Naive B cell (primary cell): ENCODE measurements at regions not wholly inside any gene's neighbourhood (a gene's known extent, or its start where the extent isn't known, plus 50 kb on each side); places are given as distances from the start of the nearest gene placed in this dataset.

Experiments used
- ATAC-seq, 2 donors: fragments of 150-1000 bp; cut with Tn5 transposase; 2 replicates each; pipeline ENCODE4 v1.10.0; 2021; ENCODE audit warnings: low read depth in 2 of 2, mild to moderate bottlenecking in 2 of 2, moderate library complexity in 2 of 2
- DNase-seq: peaks from one replicate; pipeline ENCODE4 v3.0.0; 2022
- H3K27ac Mint-ChIP-seq, 6 donors: one replicate each; pipeline ENCODE4 v1.8.0; 2020 to 2022; ENCODE audit warnings: mild to moderate bottlenecking in 6 of 6, mixed read lengths in 6 of 6, moderate library complexity in 5 of 6, inconsistent platforms in 2 of 6
- H3K27me3 Mint-ChIP-seq, 3 donors: one replicate each; pipeline ENCODE4 v1.8.0; 2021 to 2022; ENCODE audit warnings: mixed read lengths in 3 of 3, mild to moderate bottlenecking in 1 of 3
- H3K36me3 Mint-ChIP-seq, 2 donors: one replicate each; pipeline ENCODE4 v1.8.0; 2020 to 2022; ENCODE audit warnings: mixed read lengths in 2 of 2, inconsistent platforms in 1 of 2, mild to moderate bottlenecking in 1 of 2
- H3K4me1 Mint-ChIP-seq, 3 donors: one replicate each; pipeline ENCODE4 v1.8.0; 2020 to 2022; ENCODE audit warnings: mixed read lengths in 3 of 3, inconsistent platforms in 1 of 3, mild to moderate bottlenecking in 1 of 3, moderate library complexity in 1 of 3
- H3K4me3 Mint-ChIP-seq, 8 donors: one replicate each; pipeline ENCODE4 v1.8.0; 2020 to 2022; ENCODE audit warnings: mild to moderate bottlenecking in 8 of 8, mixed read lengths in 8 of 8, moderate library complexity in 8 of 8, inconsistent platforms in 2 of 8
- H3K9me3 Mint-ChIP-seq, 7 donors: one replicate each; pipeline ENCODE4 v1.8.0; 2020 to 2022; ENCODE audit warnings: mixed read lengths in 7 of 7, mild to moderate bottlenecking in 5 of 7, inconsistent platforms in 2 of 7, moderate library complexity in 1 of 7

- Mint-ChIP-seq H3K27me3 (peaks cover 0 to 10% (median 8%) of the 10 kb centered on the region in 3 donors), H3K36me3 (no peaks in the 10 kb centered on the region), H3K4me3 (no peak overlapping the region), H3K4me1 (no peaks in the 10 kb centered on the region), H3K27ac (peak overlapping the region in 1 of 6 donors; percentile 64), H3K9me3 (no peaks in the 10 kb centered on the region)
- no peak for ATAC-seq
- DNase-seq, result no peak
These were observed 84.9 kb upstream of the POU1F1 start for GRCh38 chr3:87361271-87361670.

GRCh38 chr3:87359826-87360225 lies 83.4 kb upstream of the POU1F1 start:
- peaks cover under 1 to 10% (median 6%) of the 10 kb centered on the region in 3 donors for H3K27me3 Mint-ChIP-seq
- no peaks in the 10 kb centered on the region for H3K36me3 Mint-ChIP-seq
- ATAC-seq (no peak), DNase-seq (no peak)
- H3K4me3 Mint-ChIP-seq, result no peak overlapping the region
- peaks cover 0 to 7% (median 0%) of the 10 kb centered on the region in 7 donors for H3K9me3 Mint-ChIP-seq
- H3K27ac Mint-ChIP-seq, result peak overlapping the region in 1 of 6 donors; percentile 53
- H3K4me1 Mint-ChIP-seq, result no peaks in the 10 kb centered on the region

- DNase-seq (no peak), ATAC-seq (no peak)
- no peak overlapping the region for H3K4me3 Mint-ChIP-seq
- H3K4me1 Mint-ChIP-seq, result no peaks in the 10 kb centered on the region
- peaks cover 6 to 10% (median 7%) of the 10 kb centered on the region in 3 donors for H3K27me3 Mint-ChIP-seq
- no peaks in the 10 kb centered on the region for H3K36me3 Mint-ChIP-seq
- no peak overlapping the region for H3K27ac Mint-ChIP-seq
- H3K9me3 Mint-ChIP-seq, result peaks cover 0 to 7% (median 0%) of the 10 kb centered on the region in 7 donors
These were observed 82.6 kb upstream of the POU1F1 start for GRCh38 chr3:87359025-87359424.

GRCh38 chr3:87358066-87358465 lies 81.7 kb upstream of the POU1F1 start:
- Mint-ChIP-seq H3K9me3 (peaks cover 0 to 7% (median 0%) of the 10 kb centered on the region in 7 donors), H3K36me3 (no peaks in the 10 kb centered on the region), H3K27ac (no peak overlapping the region), H3K4me3 (no peak overlapping the region), H3K4me1 (no peaks in the 10 kb centered on the region), H3K27me3 (peaks cover 4 to 11% (median 6%) of the 10 kb centered on the region in 3 donors)
- ATAC-seq (no peak), DNase-seq (no peak)

GRCh38 chr3:87354398-87354797 lies 78.0 kb upstream of the POU1F1 start:
- DNase-seq (no peak), ATAC-seq (no peak)
- Mint-ChIP-seq H3K27me3 (peaks cover 0 to 15% (median 6%) of the 10 kb centered on the region in 3 donors), H3K27ac (peak overlapping the region in 1 of 6 donors; percentile 46), H3K4me1 (no peaks in the 10 kb centered on the region), H3K36me3 (no peaks in the 10 kb centered on the region), H3K9me3 (peaks cover 0 to 7% (median 0%) of the 10 kb centered on the region in 7 donors), H3K4me3 (no peak overlapping the region)

- ATAC-seq, result no peak
- Mint-ChIP-seq H3K9me3 (peaks cover 0 to 7% (median 0%) of the 10 kb centered on the region in 7 donors), H3K36me3 (no peaks in the 10 kb centered on the region), H3K27ac (no peak overlapping the region), H3K4me3 (no peak overlapping the region), H3K27me3 (peaks cover 6 to 15% (median 9%) of the 10 kb centered on the region in 3 donors), H3K4me1 (no peaks in the 10 kb centered on the region)
- no peak for DNase-seq
These were observed 75.6 kb upstream of the POU1F1 start for GRCh38 chr3:87351937-87352336.

GRCh38 chr3:87350367-87351199 lies 74.2 kb upstream of the POU1F1 start:
- Mint-ChIP-seq H3K27ac (no peak overlapping the region), H3K9me3 (peaks cover 0 to 2% (median 0%) of the 10 kb centered on the region in 7 donors), H3K36me3 (no peaks in the 10 kb centered on the region), H3K4me1 (no peaks in the 10 kb centered on the region), H3K27me3 (peaks cover 6 to 15% (median 9%) of the 10 kb centered on the region in 3 donors), H3K4me3 (no peak overlapping the region)
- peak; percentile 82 to 88 for ATAC-seq
- peak; percentile 39 for DNase-seq

- Mint-ChIP-seq H3K4me1 (no peaks in the 10 kb centered on the region), H3K9me3 (peaks cover 0 to 3% (median 0%) of the 10 kb centered on the region in 7 donors), H3K4me3 (no peak overlapping the region), H3K36me3 (no peaks in the 10 kb centered on the region), H3K27me3 (peaks cover 6 to 21% (median 15%) of the 10 kb centered on the region in 3 donors), H3K27ac (no peak overlapping the region)
- no peak for ATAC-seq
- DNase-seq, result no peak
These were observed 73.4 kb upstream of the POU1F1 start for GRCh38 chr3:87349833-87350232.

GRCh38 chr3:87336761-87337160 lies 60.4 kb upstream of the POU1F1 start:
- DNase-seq (no peak), ATAC-seq (no peak)
- Mint-ChIP-seq H3K4me1 (no peaks in the 10 kb centered on the region), H3K9me3 (peaks cover 0 to 8% (median 2%) of the 10 kb centered on the region in 7 donors), H3K36me3 (no peaks in the 10 kb centered on the region), H3K4me3 (no peak overlapping the region), H3K27ac (no peak overlapping the region), H3K27me3 (peaks cover 0 to 4% (median 0%) of the 10 kb centered on the region in 3 donors)

GRCh38 chr3:87335931-87336330 lies 59.5 kb upstream of the POU1F1 start:
- DNase-seq (no peak), ATAC-seq (no peak)
- Mint-ChIP-seq H3K36me3 (no peaks in the 10 kb centered on the region), H3K4me1 (no peaks in the 10 kb centered on the region), H3K4me3 (no peak overlapping the region), H3K27me3 (peaks cover 0 to 4% (median 0%) of the 10 kb centered on the region in 3 donors), H3K27ac (no peak overlapping the region), H3K9me3 (peaks cover 0 to 6% (median 0%) of the 10 kb centered on the region in 7 donors)

- peak overlapping the region in 1 of 6 donors; percentile 7 for H3K27ac Mint-ChIP-seq
- H3K36me3 Mint-ChIP-seq, result no peaks in the 10 kb centered on the region
- ATAC-seq (no peak), DNase-seq (no peak)
- H3K9me3 Mint-ChIP-seq, result peaks cover 0 to 2% (median 0%) of the 10 kb centered on the region in 7 donors
- H3K4me3 Mint-ChIP-seq, result no peak overlapping the region
- no peaks in the 10 kb centered on the region for H3K4me1 Mint-ChIP-seq
- peaks cover 0 to 4% (median 0%) of the 10 kb centered on the region in 3 donors for H3K27me3 Mint-ChIP-seq
These were observed 57.1 kb upstream of the POU1F1 start for GRCh38 chr3:87333393-87333892.

GRCh38 chr3:87332789-87333188 lies 56.4 kb upstream of the POU1F1 start:
- H3K4me1 Mint-ChIP-seq, result no peaks in the 10 kb centered on the region
- no peak for DNase-seq
- H3K9me3 Mint-ChIP-seq, result peaks cover 0 to 2% (median 0%) of the 10 kb centered on the region in 7 donors
- no peak overlapping the region for H3K4me3 Mint-ChIP-seq
- ATAC-seq, result no peak
- no peak overlapping the region for H3K27ac Mint-ChIP-seq
- H3K27me3 Mint-ChIP-seq, result peaks cover 0 to 4% (median 0%) of the 10 kb centered on the region in 3 donors
- H3K36me3 Mint-ChIP-seq, result no peaks in the 10 kb centered on the region

GRCh38 chr3:87329065-87329464 lies 52.7 kb upstream of the POU1F1 start:
- no peak for ATAC-seq

More at GRCh38 chr3:87329065-87329464, 52.7 kb upstream of the POU1F1 start:
- Mint-ChIP-seq H3K27me3 (peaks cover 0 to 8% (median 7%) of the 10 kb centered on the region in 3 donors), H3K36me3 (no peaks in the 10 kb centered on the region), H3K4me3 (no peak overlapping the region), H3K9me3 (no peaks in the 10 kb centered on the region), H3K4me1 (no peaks in the 10 kb centered on the region), H3K27ac (no peak overlapping the region)
- no peak for DNase-seq
